ENCODE measurements at regions not wholly inside any gene's neighbourhood (a gene's known extent, or its start where the extent isn't known, plus 50 kb on each side); places are given as distances from the start of the nearest gene placed in this dataset.

GRCh38 chr1:221827307-221827642 lies 85.4 kb upstream of the DUSP10 start:
- Histone ChIP-seq H2AFZ (ENCODE audit: low read depth, low read length) (no peak overlapping the region), H3K4me2 (ENCODE audit: low read length) (no peak overlapping the region), H3K27me3 (ENCODE audit: insufficient read depth, low read depth, low read length) (no peaks in the 10 kb centered on the region), H3K9me2 (ENCODE audit: insufficient read depth, low read length) (no peaks in the 10 kb centered on the region), H4K20me1 (ENCODE audit: insufficient read depth) (no peaks in the 10 kb centered on the region), H3K79me2 (replicated peaks; ENCODE audit: insufficient read depth, low read length) (no peaks in the 10 kb centered on the region), H3K27ac (ENCODE audit: low read length) (no peak overlapping the region), H3K9ac (ENCODE audit: low read length) (no peak overlapping the region), H3K4me3 (ENCODE audit: low read length) (no peak overlapping the region), H3K9me3 (ENCODE audit: low read length) (no peaks in the 10 kb centered on the region), H3K36me3 (ENCODE audit: insufficient read depth, low read length) (no peaks in the 10 kb centered on the region), H3F3A (ENCODE audit: insufficient read depth, low read length, poor library complexity, severe bottlenecking) (no peaks in the 10 kb centered on the region)
- no peak for TF ChIP-seq SMC3 (conservative IDR thresholded peaks at IDR 0.05; ENCODE audit: poor library complexity)
- TF ChIP-seq MXI1 (conservative IDR thresholded peaks at IDR 0.05; ENCODE audit: poor library complexity, severe bottlenecking), result no peak
- TF ChIP-seq CTCF (IDR thresholded peaks at IDR 0.05; ENCODE audit: poor library complexity, severe bottlenecking), result no peak
- TF ChIP-seq TAF1 (IDR thresholded peaks at IDR 0.05; ENCODE audit: low read depth), result no peak
- TF ChIP-seq EP300 (conservative IDR thresholded peaks at IDR 0.05; ENCODE audit: poor library complexity, severe bottlenecking), result no peak
- TF ChIP-seq POLR2AphosphoS5 (IDR thresholded peaks at IDR 0.05), result no peak
- no peak for TF ChIP-seq EZH2 (IDR thresholded peaks at IDR 0.05; ENCODE audit: borderline replicate concordance, insufficient read depth, low read length, poor library complexity, severe bottlenecking)
- TF ChIP-seq RAD21 (conservative IDR thresholded peaks at IDR 0.05), result no peak
- TF ChIP-seq REST (IDR thresholded peaks at IDR 0.05; ENCODE audit: borderline replicate concordance), result no peak

- no peaks in the 10 kb centered on the region for H3F3A ChIP-seq (ENCODE audit: insufficient read depth, low read length, poor library complexity, severe bottlenecking)
These were observed 83.0 kb upstream of the DUSP10 start for GRCh38 chr1:221824909-221825308.

More at GRCh38 chr1:221824909-221825308, 83.0 kb upstream of the DUSP10 start:
- H3K9me2 ChIP-seq (ENCODE audit: insufficient read depth, low read length), result no peaks in the 10 kb centered on the region
- H3K4me2 ChIP-seq (ENCODE audit: low read length), result no peak overlapping the region
- no peak overlapping the region for H3K27ac ChIP-seq (ENCODE audit: low read length)
- no peaks in the 10 kb centered on the region for H3K79me2 ChIP-seq (replicated peaks; ENCODE audit: insufficient read depth, low read length)
- no peak overlapping the region for H3K9ac ChIP-seq (ENCODE audit: low read length)
- no peaks in the 10 kb centered on the region for H4K20me1 ChIP-seq (ENCODE audit: insufficient read depth)
- TF ChIP-seq MXI1 (conservative IDR thresholded peaks at IDR 0.05; ENCODE audit: poor library complexity, severe bottlenecking), result no peak
- no peak for TF ChIP-seq TAF1 (IDR thresholded peaks at IDR 0.05; ENCODE audit: low read depth)
- TF ChIP-seq REST (IDR thresholded peaks at IDR 0.05; ENCODE audit: borderline replicate concordance), result no peak
- TF ChIP-seq EP300 (conservative IDR thresholded peaks at IDR 0.05; ENCODE audit: poor library complexity, severe bottlenecking), result no peak
- no peak for TF ChIP-seq POLR2AphosphoS5 (IDR thresholded peaks at IDR 0.05)
- no peak for TF ChIP-seq EZH2 (IDR thresholded peaks at IDR 0.05; ENCODE audit: borderline replicate concordance, insufficient read depth, low read length, poor library complexity, severe bottlenecking)
- TF ChIP-seq CTCF (IDR thresholded peaks at IDR 0.05; ENCODE audit: poor library complexity, severe bottlenecking), result no peak
- no peak for TF ChIP-seq RAD21 (conservative IDR thresholded peaks at IDR 0.05)
- TF ChIP-seq SMC3 (conservative IDR thresholded peaks at IDR 0.05; ENCODE audit: poor library complexity), result no peak
- no peak overlapping the region for H3K4me3 ChIP-seq (ENCODE audit: low read length)
- no peaks in the 10 kb centered on the region for H3K36me3 ChIP-seq (ENCODE audit: insufficient read depth, low read length)
- H3K27me3 ChIP-seq (ENCODE audit: insufficient read depth, low read depth, low read length), result no peaks in the 10 kb centered on the region
- H2AFZ ChIP-seq (ENCODE audit: low read depth, low read length), result no peak overlapping the region
- no peaks in the 10 kb centered on the region for H3K9me3 ChIP-seq (ENCODE audit: low read length)

Measured in neural cell (in vitro differentiated cells).